Sigmoid colon (tissue), 6 donors: ENCODE measurements at regions not wholly inside any gene's neighbourhood (a gene's known extent, or its start where the extent isn't known, plus 50 kb on each side); places are given as distances from the start of the nearest gene placed in this dataset.

Experiments used
- DNase-seq: peaks from one replicate; pipeline ENCODE4 v3.0.0-alpha.2; 2019
- H3K27ac ChIP-seq, 4 donors: fragments of 200-600 bp; sonication (generic); one replicate each; pipeline ENCODE4 v1.5.1; 2016 to 2019; ENCODE audit warnings: mild to moderate bottlenecking in 1 of 4
- H3K27me3 ChIP-seq, 3 donors: fragments of 200-600 bp; sonication (generic); one replicate each; pipeline ENCODE4 v1.5.1; 2019; ENCODE audit warnings: mild to moderate bottlenecking in 1 of 3
- H3K36me3 ChIP-seq, 4 donors: fragments of 200-600 bp; sonication (generic); one replicate each; pipeline ENCODE4 v1.5.1; 2016 to 2019
- H3K4me1 ChIP-seq, 4 donors: fragments of 200-600 bp; sonication (generic); one replicate each; pipeline ENCODE4 v1.5.1; 2017 to 2019
- H3K4me3 ChIP-seq, 4 donors: fragments of 200-600 bp; sonication (generic); one replicate each; pipeline ENCODE4 v1.5.1; 2017 to 2019; ENCODE audit warnings: mild to moderate bottlenecking in 2 of 4, moderate library complexity in 1 of 4
- H3K9me3 ChIP-seq, 4 donors: fragments of 200-600 bp in 3 of 4; sonication (generic) in 3 of 4; one replicate each; pipeline versions ENCODE4 v1.5.1 to v1.6.1; 2013 to 2019
- EP300 ChIP-seq, 4 donors: sonication (generic); formaldehyde crosslinking; IDR thresholded peaks; one replicate each; pipeline ENCODE4 v1.6.1; 2017; ENCODE audit warnings: antibody characterized with exemption in 4 of 4
- POLR2A ChIP-seq, 2 donors: fragments of 450-650 bp; IDR thresholded peaks; one replicate each; pipeline ENCODE4 v1.6.1; 2016; ENCODE audit warnings: antibody characterized with exemption in 2 of 2, mild to moderate bottlenecking in 2 of 2, moderate library complexity in 2 of 2
- POLR2AphosphoS5 ChIP-seq, 4 donors: sonication (generic); formaldehyde crosslinking; IDR thresholded peaks; one replicate each; pipeline ENCODE4 v1.6.1; 2017; ENCODE audit warnings: antibody characterized with exemption in 4 of 4
- WGBS, 2 donors: extraction: QIAGEN DNeasy Blood & Tissue Kit; methylation state at CpG; one replicate each; pipeline ENCODE4 v1.1.7; 2013; 5-methylcytosine and 5-hydroxymethylcytosine counted together
- intact Hi-C: fragments of 100-400 bp; cut with DNase I; formaldehyde crosslinking; loops from one replicate; pipeline ENCODE4 v1.15.1; 2023
- TF ChIP-seq, protein P1 (sequence below), 4 experiments: fragments of 450-650 bp in 3 of 4; fragments of 200-600 bp in 1 of 4; IDR thresholded peaks; one replicate each; pipeline ENCODE4 v1.5.1; 2016 to 2019; ENCODE audit warnings: antibody characterized with exemption in 4 of 4, mild to moderate bottlenecking in 3 of 4, moderate library complexity in 2 of 4
- donor health status: healthy with polysubstance abuse.
- donor health status: healthy.

GRCh38 chr13:107493266-107493665 is 722.1 kb downstream of the LIG4 start:
- intact Hi-C loops: no loop called here
- H3K4me1 ChIP-seq: no peaks in the 10 kb centered on the region
- H3K36me3 ChIP-seq: no peaks in the 10 kb centered on the region
- H3K9me3 ChIP-seq: no peaks in the 10 kb centered on the region
- H3K27ac ChIP-seq: no peak overlapping the region
- no peak for TF ChIP-seq POLR2AphosphoS5 (IDR thresholded peaks at IDR 0.05)
- no peak for TF ChIP-seq EP300 (IDR thresholded peaks at IDR 0.05)
- no peak for TF ChIP-seq POLR2A (IDR thresholded peaks at IDR 0.05)
- TF ChIP-seq, protein P1, sequence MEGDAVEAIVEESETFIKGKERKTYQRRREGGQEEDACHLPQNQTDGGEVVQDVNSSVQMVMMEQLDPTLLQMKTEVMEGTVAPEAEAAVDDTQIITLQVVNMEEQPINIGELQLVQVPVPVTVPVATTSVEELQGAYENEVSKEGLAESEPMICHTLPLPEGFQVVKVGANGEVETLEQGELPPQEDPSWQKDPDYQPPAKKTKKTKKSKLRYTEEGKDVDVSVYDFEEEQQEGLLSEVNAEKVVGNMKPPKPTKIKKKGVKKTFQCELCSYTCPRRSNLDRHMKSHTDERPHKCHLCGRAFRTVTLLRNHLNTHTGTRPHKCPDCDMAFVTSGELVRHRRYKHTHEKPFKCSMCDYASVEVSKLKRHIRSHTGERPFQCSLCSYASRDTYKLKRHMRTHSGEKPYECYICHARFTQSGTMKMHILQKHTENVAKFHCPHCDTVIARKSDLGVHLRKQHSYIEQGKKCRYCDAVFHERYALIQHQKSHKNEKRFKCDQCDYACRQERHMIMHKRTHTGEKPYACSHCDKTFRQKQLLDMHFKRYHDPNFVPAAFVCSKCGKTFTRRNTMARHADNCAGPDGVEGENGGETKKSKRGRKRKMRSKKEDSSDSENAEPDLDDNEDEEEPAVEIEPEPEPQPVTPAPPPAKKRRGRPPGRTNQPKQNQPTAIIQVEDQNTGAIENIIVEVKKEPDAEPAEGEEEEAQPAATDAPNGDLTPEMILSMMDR (IDR thresholded peaks at IDR 0.05): no peak
- H3K27me3 ChIP-seq: no peaks in the 10 kb centered on the region
- 25 to 63% methylated on average over 3 of the region's 3 CpGs for WGBS, 2 donors
- H3K4me3 ChIP-seq: no peak overlapping the region
- DNase-seq: no peak

DNA sequence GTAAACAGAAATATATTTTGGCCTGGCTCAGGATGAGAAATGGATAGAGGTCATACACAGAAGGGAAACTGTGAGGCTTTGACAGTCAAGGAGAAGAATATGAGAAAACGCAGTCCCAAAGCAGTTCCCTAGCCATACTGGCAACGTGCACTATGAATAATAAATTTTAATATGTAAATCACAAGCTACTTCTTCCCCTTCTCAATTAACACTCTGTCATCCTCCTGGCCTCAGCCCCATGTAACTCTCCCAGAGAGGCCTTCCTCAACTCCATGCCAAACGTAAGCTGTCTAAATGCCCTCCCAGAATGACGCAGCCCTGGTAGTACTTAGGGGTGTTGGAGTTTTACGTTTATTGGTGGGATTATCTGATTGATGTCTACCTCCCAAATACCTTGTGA is 732.6 kb downstream of the LIG4 start:
- no peak for DNase-seq
- TF ChIP-seq POLR2A (IDR thresholded peaks at IDR 0.05) (no peak), EP300 (IDR thresholded peaks at IDR 0.05) (no peak), POLR2AphosphoS5 (IDR thresholded peaks at IDR 0.05) (no peak)
- TF ChIP-seq, protein P1 (IDR thresholded peaks at IDR 0.05): no peak
- Histone ChIP-seq H3K27me3 (no peaks in the 10 kb centered on the region), H3K36me3 (no peaks in the 10 kb centered on the region), H3K4me1 (no peaks in the 10 kb centered on the region), H3K4me3 (no peak overlapping the region), H3K9me3 (no peaks in the 10 kb centered on the region), H3K27ac (no peak overlapping the region)
- intact Hi-C loops: no loop called here
- WGBS, 2 donors: 71 to 77% methylated on average over 5 of the region's 5 CpGs

DNA sequence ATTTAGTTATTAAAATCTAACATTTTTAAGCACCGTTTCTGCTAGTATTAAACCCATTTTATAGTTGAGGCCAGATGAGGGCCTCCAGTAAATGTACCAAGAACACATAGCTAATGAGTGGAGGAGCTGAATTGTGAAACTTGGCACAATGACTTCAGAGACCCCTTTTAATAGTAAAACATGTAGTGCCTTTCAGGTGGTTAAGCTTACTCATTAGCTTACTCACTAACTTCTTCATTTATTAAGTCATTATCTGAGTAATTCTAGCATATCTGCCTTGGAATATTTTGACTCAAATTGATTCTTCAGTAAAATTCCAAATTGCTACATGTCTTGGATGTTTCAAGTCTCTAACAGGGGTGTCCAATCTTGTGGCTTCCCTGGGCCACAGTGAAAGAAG is 735.2 kb downstream of the LIG4 start:
- Histone ChIP-seq H3K9me3 (no peaks in the 10 kb centered on the region), H3K27me3 (no peaks in the 10 kb centered on the region), H3K27ac (no peak overlapping the region), H3K4me3 (no peak overlapping the region), H3K4me1 (no peaks in the 10 kb centered on the region), H3K36me3 (no peaks in the 10 kb centered on the region)
- no peak for TF ChIP-seq POLR2A (IDR thresholded peaks at IDR 0.05)
- WGBS, 2 donors: 78 to 90% methylated on average over 1 of the region's 1 CpG
- DNase-seq: no peak
- intact Hi-C loops: no loop called here

DNA sequence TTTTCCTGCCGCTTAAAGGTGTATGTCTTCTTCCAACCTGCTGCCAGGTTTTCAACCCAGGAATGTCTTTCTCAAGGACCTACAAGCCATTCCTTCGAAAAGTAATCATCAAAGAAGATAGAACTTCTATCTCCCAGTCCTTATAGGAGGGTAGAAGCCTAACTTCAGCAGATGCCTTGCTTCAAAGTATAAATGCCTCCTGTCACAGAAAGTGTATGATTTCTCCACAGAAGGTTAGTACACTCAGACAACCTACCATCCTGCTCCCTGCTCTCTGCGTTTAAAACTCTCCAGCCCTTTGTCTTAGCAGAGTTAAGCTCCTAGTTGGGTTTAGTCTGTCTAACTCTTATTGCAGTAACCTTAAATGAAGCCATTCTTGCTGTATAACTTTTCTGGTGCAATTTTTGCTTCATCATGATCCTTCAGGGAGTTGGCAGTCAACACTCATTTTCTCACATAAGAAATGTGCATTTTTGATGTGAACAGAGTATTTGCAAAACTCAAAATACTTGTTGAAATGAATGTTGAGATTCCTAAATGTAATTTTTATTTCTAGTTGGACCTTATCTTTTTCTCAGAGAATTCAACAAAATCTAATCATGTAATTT is 737.5 kb downstream of the LIG4 start:
- intact Hi-C loops: no loop called here
- WGBS, 2 donors: 35 to 64% methylated on average over 3 of the region's 3 CpGs
- H3K4me1 ChIP-seq: no peaks in the 10 kb centered on the region

DNA sequence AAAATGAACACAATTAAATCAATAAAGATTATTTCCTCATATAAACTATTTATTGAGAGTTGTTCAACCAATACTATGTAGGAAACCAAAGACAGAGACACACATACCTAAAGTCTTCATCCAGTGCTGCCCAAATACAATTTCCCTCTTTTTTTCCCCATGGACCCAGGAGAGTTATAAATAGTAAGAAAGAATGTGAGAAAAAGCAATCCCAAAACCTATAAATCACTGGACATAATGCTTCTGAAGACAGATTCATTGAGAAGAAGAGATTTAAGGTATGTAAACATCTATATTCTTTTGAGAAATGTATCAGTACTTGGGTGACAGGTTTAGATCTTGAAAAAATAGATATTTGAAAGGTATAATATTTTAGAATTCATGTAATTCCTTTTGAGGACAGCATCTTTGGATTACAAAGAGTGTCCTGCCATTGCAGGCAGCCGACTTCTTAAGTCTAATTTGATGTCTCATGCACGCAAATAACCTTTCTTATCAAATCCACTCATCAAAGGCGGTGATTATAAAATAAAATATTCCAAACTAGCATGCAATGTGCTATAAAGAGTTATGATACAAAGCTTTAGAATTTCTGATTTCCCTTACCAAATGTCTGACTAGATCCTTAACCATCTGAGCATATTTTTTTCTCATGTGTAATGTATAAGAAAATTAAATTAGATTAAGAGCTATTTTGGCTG is 739.4 kb downstream of the LIG4 start:
- no peak for DNase-seq
- H3K27ac ChIP-seq: no peak overlapping the region
- H3K9me3 ChIP-seq: no peaks in the 10 kb centered on the region
- H3K4me3 ChIP-seq: no peak overlapping the region
- intact Hi-C loops: no loop called here
- H3K36me3 ChIP-seq: no peaks in the 10 kb centered on the region
- no peaks in the 10 kb centered on the region for H3K4me1 ChIP-seq
- no peaks in the 10 kb centered on the region for H3K27me3 ChIP-seq
- TF ChIP-seq POLR2A (IDR thresholded peaks at IDR 0.05): no peak
- TF ChIP-seq, protein P1 (IDR thresholded peaks at IDR 0.05): no peak
- TF ChIP-seq EP300 (IDR thresholded peaks at IDR 0.05): no peak
- WGBS, 2 donors: 36 to 68% methylated on average over 3 of the region's 3 CpGs

More for the DNA sequence above, 737.5 kb downstream of the LIG4 start:
- no peak for TF ChIP-seq EP300 (IDR thresholded peaks at IDR 0.05)
- TF ChIP-seq, protein P1 (IDR thresholded peaks at IDR 0.05): no peak
- TF ChIP-seq POLR2AphosphoS5 (IDR thresholded peaks at IDR 0.05): no peak
- no peak for TF ChIP-seq POLR2A (IDR thresholded peaks at IDR 0.05)
- no peak overlapping the region for H3K27ac ChIP-seq
- H3K9me3 ChIP-seq: no peaks in the 10 kb centered on the region
- no peaks in the 10 kb centered on the region for H3K27me3 ChIP-seq
- DNase-seq: no peak
- no peak overlapping the region for H3K4me3 ChIP-seq
- no peaks in the 10 kb centered on the region for H3K36me3 ChIP-seq
